AG10803 (cell line): ENCODE measurements at regions not wholly inside any gene's neighbourhood (a gene's known extent, or its start where the extent isn't known, plus 50 kb on each side); places are given as distances from the start of the nearest gene placed in this dataset.
"Not testable (repeated sequence)": the region's sequence is repeated elsewhere in the genome, so short reads cannot be mapped to it uniquely, and the experiment has no call there.

Source experiments
- DNase-seq: peaks from one replicate; pipeline ENCODE4 v3.0.0; 2010; ENCODE audit warnings: low read depth
- H3K4me3 ChIP-seq: 2 replicates; pipeline ENCODE4 v1.5.1; 2011; ENCODE audit warnings: mild to moderate bottlenecking, low read length, control low read depth
- TF ChIP-seq, protein P1 (sequence below): conservative IDR thresholded peaks from 2 replicates; pipeline ENCODE4 v1.5.1; 2011; ENCODE audit warnings: mild to moderate bottlenecking, low read length, control low read depth, inconsistent platforms

DNA sequence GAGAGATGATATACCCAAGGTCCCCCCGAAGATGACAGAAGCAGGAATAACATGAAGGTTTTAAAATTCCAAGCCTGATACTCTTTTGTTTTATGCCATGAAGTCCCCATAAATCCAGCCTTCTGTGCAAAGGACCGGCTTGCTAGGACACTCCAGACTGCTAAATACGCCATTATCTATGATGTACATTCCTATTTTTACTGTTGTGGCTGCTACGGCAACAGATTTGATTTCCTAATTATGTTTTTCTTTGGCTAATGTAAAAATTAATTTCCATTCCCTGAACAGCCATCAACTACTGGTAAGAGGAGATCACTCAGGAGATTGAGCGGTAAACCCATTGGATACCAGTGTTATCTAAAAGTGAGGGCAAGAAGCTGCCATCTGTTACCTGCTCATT lies 1090.8 kb downstream of the TYW1 start:
- DNase-seq, result no peak
- TF ChIP-seq, protein P1, sequence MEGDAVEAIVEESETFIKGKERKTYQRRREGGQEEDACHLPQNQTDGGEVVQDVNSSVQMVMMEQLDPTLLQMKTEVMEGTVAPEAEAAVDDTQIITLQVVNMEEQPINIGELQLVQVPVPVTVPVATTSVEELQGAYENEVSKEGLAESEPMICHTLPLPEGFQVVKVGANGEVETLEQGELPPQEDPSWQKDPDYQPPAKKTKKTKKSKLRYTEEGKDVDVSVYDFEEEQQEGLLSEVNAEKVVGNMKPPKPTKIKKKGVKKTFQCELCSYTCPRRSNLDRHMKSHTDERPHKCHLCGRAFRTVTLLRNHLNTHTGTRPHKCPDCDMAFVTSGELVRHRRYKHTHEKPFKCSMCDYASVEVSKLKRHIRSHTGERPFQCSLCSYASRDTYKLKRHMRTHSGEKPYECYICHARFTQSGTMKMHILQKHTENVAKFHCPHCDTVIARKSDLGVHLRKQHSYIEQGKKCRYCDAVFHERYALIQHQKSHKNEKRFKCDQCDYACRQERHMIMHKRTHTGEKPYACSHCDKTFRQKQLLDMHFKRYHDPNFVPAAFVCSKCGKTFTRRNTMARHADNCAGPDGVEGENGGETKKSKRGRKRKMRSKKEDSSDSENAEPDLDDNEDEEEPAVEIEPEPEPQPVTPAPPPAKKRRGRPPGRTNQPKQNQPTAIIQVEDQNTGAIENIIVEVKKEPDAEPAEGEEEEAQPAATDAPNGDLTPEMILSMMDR, result no peak
- no peak overlapping the region for H3K4me3 ChIP-seq

DNA sequence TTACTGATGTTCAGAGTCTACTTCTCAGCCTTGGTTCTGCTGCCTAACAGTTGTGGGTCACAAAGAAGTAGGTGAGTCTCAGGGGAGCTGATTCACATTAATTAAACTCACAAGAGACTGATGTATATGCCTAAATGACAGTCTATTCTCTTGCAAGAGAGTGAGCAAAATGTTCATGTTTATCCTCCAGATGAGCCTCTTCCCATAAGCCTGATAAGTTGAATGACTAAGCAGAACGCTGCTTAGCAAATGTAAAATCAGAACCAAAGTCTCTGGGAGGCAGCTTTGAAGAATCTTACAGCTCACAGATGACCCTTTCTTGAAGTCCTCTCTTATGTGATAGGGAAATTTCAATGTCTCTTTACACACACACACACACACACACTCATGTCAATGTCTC lies 1092.2 kb downstream of the TYW1 start:
- no peak for DNase-seq

DNA sequence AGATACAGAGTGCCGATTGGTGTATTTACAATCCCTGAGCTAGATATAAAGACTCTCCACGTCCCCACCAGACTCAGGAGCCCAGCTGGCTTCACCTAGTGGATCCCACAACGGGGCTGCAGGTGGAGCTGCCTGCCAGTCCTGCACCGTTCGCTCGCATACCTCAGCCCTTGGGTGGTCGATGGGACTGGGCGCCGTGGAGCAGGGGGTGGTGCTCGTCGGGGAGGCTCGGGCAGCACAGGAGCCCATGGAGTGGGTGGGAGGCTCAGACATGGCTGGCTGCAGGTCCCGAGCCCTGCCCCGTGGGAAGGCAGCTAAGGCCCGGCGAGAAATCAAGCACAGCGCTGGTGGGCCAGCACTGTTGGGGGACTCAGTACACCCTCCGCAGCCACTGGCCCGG lies 1093.6 kb downstream of the TYW1 start:
- DNase-seq, H3K4me3 ChIP-seq: not testable (repeated sequence)

More for the DNA sequence above, 1092.2 kb downstream of the TYW1 start:
- H3K4me3 ChIP-seq, result no peak overlapping the region
- TF ChIP-seq, protein P1, result no peak

DNA sequence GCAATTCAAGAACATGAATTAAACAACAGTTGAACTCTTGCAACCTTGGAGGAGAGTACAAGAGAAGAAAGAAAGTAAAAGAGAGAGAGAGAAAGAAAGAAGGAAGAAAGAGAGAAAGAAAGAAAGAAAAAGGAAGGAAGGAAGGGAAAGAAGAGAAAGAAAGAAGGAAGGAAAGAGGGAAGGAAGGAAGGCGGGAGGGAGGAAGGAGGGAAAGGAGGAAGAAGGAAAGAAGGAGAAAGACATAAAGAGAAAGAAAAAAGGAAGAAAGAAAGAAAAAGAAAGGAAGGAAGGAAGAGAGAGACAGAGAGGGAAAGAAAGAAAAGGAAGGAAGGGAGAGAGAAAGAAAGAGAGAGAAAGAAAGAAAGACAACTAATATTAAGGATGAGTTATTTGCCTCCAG lies 1106.7 kb downstream of the TYW1 start:
- H3K4me3 ChIP-seq, result no peak overlapping the region
- TF ChIP-seq, protein P1, result no peak
- no peak for DNase-seq

DNA sequence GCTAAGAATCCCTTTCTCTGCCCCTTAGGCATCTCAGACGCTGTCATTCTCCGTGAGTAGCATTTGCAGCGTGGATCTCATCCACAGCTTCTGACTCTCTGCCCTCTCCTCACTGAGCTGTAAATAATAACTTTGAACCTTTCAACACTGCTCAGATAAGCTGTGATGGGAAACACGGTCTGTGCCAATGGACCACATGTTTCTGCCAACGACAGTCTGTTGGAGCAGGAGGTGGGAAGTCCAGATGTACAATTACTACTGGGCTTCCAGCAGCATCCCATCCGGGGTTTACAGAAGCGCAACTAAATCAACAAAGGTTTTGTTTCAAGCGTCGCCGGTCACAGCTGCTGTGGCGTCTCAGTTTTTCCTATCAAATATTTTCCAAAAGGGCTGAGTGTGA lies 1110.6 kb downstream of the TYW1 start:
- H3K4me3 ChIP-seq, result no peak overlapping the region
- DNase-seq, result peak; percentile 62
- TF ChIP-seq, protein P1, result no peak

DNA sequence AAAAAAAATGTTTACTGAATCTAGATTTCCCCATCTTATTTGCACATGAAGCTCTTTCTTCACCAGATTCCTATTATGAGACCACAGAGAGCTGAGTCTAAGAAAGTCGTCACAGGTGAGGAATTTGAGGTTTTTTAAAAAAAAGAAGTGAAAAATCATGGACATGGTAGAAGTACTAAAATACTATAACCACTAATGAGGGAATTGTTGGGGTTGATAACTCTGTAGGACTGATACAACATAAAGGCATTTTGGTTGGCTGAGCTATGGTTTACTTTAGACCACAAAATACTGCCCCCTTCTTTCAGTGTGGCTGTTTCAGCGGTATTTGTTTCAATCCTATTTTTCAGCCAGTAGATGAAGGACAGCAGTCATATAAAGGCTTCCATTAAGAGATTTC lies 1111.3 kb downstream of the TYW1 start:
- TF ChIP-seq, protein P1, result no peak
- peak; percentile 86 for DNase-seq
- no peak overlapping the region for H3K4me3 ChIP-seq

DNA sequence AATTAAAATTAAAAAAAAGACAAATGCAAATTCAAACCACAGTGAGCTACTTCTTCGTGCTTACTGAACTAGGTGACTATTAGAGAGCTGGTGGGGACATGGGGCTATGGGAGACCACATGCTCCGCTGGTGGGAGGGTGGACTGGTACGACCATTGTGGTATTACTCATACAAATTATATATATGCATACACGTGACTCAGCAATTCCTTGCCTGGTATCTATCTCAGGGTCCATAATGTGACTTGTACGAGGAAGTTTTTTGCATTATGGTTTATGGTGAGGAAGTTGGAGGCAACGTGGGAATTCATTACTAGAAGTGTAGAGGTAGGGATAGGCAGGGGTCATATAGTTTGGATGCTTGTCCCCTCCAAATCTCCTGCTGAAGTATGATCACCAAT lies 1112.7 kb downstream of the TYW1 start:
- no peak overlapping the region for H3K4me3 ChIP-seq
- TF ChIP-seq, protein P1, result no peak
- no peak for DNase-seq

DNA sequence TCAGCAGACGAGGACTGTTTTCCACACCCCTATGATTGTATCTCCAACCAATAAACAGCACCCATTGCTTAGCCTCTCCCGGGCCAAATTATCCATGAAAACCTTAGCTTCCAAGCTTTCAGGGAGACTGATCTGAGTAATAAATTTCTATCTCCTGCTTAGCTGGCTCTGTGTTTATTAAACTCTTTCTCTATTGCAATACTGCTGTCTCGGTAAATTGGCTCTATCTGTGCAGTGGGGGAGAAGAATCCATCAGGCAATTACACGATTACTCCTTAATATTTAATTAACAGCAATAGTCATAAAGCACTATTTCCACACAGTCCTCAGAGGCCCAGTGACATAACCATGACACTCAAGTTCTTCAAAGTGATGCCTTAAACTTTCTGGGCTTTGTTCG lies 1122.8 kb downstream of the TYW1 start:
- TF ChIP-seq, protein P1, result no peak
- H3K4me3 ChIP-seq, result no peak overlapping the region
- no peak for DNase-seq
